NCI-H345 (cell line): ENCODE measurements at regions not wholly inside any gene's neighbourhood (a gene's known extent, or its start where the extent isn't known, plus 50 kb on each side); places are given as distances from the start of the nearest gene placed in this dataset.
"Not testable (repeated sequence)": the region's sequence is repeated elsewhere in the genome, so short reads cannot be mapped to it uniquely, and the experiment has no call there.

ENCODE experiments used
- DNase-seq: peaks from one replicate; lab custom pipeline; 2025; lab: John Stamatoyannopoulos, UW

GRCh38 chr5:171713152-171713551, 72.5 kb upstream of the SMIM23 start:
- DNase-seq, result no peak

- no peak for DNase-seq
Observed at GRCh38 chr5:171714261-171714660, 71.4 kb upstream of the SMIM23 start.

GRCh38 chr5:171714851-171715250, 70.8 kb upstream of the SMIM23 start:
- no peak for DNase-seq

DNA sequence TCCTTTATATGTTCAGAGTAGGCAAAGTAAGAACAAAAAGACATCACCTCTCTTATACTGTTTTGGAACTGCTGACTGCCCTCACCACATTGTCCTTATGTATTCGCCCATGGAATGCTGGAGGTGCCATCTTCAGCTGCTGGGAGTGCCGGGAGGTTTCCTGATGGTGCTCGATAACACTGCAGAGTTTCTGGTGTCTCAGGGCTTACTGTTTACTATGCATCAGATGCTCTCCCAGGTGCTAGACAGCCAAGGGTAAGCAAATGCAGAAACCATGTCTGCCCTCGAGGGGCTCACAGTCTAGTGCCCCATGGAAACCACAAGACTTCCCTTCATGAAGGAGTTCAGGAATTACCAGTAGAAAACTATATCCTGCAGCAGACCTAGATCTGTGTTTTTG, 70.1 kb upstream of the SMIM23 start:
- no peak for DNase-seq

GRCh38 chr5:171720086-171720485, 65.5 kb upstream of the SMIM23 start:
- no peak for DNase-seq

DNA sequence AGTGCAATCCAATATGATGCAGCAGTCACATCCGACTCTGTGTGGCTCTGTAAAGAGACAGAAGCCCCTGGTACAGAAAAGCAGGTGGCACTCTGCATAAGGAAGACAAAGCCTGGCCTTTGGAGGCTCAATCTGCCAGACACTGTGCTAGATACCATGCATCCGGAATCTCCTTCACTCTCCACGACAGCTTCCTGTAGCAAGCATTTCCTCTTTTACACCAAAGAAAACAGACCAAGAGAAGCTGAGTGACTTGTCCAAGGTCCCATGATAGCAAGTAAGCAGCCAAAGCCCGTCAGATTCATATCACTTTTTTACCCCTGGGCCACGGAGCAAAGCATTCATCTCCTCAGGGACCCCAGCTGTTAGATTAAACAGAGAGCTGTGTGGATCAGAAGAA, 64.2 kb upstream of the SMIM23 start:
- DNase-seq, result no peak

DNA sequence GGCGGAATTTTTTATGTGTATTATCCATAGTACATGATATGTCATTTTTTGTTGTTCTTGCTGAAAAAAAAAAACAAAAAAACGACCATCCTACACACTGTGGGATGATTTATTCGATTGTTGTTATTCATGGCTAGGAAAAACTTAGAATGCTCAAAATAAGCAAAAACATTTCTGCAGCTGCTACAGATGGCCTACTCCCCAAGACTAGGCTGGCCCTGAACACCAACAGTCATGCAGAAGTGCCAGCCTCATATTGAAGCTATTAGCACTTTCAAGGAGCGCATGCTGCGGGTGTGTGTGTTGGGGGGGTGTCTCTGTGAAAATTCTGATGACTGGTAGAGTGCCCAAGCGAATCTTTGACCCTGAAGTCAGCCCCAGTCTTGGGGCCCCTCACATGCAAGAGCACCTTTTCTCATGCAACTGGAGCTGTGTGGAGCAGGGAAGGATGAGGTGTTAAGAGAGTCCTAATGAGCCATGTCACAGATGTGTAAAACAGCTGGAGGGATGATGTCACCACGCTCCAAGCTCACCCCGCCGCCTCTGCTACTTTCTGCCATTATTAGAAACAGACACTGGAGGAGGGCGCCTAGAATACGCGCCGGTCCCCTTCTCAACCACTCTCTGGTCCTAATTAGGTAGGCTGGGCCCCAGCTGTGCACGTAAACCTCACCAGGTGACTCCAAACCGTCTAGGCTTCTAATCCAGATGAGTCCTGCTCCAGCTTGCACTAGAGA, 61.0 kb upstream of the SMIM23 start:
- DNase-seq, result no peak

GRCh38 chr5:171725205-171725601, 60.4 kb upstream of the SMIM23 start:
- no peak for DNase-seq

GRCh38 chr5:171726819-171727218, 58.8 kb upstream of the SMIM23 start:
- not testable (repeated sequence) for DNase-seq

GRCh38 chr5:171728686-171729085, 56.9 kb upstream of the SMIM23 start:
- DNase-seq, result no peak
